ENCODE measurements at regions not wholly inside any gene's neighbourhood (a gene's known extent, or its start where the extent isn't known, plus 50 kb on each side); places are given as distances from the start of the nearest gene placed in this dataset.

- TF ChIP-seq CTCF (IDR thresholded peaks at IDR 0.05; ENCODE audit: insufficient read depth, low read length, poor library complexity, severe bottlenecking) = no peak
- no peak for TF ChIP-seq EZH2phosphoT487 (conservative IDR thresholded peaks at IDR 0.05; ENCODE audit: low read length)
Measured at GRCh38 chr1:198986036-198986435, 347.2 kb downstream of the PTPRC start.
